GM18520 (cell line): ENCODE measurements at regions not wholly inside any gene's neighbourhood (a gene's known extent, or its start where the extent isn't known, plus 50 kb on each side); places are given as distances from the start of the nearest gene placed in this dataset.
"Not testable (repeated sequence)": the region's sequence is repeated elsewhere in the genome, so short reads cannot be mapped to it uniquely, and the experiment has no call there.

Experiments used
- ATAC-seq: cut with Tn5 transposase; IDR thresholded peaks from one replicate; pipeline ENCODE4 v1.9.1; 2021; ENCODE audit not compliant: unreplicated experiment

DNA sequence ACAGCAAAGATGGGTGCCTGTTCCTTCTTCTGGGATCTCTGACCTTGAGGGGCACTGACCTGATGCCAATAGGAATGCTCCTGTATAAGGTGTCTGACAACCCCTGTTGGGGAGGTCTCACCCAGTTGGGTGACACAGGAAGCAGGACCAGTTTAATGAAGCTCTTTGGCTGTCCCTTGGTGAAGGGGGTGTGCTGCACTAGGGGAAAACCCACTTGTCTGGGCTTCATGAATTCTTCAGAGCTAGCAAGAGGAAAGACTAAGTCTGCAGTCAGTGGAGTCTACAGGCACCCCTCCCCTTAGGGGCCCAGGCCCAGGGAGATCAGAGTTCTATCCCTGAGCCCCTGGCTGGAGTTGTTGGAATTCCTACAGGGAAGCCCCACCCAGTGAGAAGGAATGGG, 550.8 kb upstream of the CHAC2 start:
- no peak for ATAC-seq

DNA sequence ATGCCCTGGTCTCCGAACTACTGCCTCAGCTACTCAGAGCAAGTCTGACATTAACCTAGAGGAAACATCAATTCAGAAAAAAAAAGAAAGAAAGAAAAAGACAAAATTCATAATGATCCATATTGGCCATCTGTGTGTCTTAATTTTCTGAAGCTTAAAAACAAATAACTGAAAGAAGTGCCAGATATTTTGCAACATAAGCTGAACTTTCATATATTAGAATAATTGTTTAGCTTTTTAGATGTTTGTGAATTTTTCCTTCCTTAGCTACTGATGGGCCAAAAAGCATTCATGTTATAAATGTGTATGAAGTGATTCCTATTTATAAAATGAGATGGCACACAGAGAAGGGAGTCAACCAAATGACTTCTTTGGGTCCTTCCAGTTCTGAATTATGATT, 555.0 kb upstream of the CHAC2 start:
- ATAC-seq = no peak

DNA sequence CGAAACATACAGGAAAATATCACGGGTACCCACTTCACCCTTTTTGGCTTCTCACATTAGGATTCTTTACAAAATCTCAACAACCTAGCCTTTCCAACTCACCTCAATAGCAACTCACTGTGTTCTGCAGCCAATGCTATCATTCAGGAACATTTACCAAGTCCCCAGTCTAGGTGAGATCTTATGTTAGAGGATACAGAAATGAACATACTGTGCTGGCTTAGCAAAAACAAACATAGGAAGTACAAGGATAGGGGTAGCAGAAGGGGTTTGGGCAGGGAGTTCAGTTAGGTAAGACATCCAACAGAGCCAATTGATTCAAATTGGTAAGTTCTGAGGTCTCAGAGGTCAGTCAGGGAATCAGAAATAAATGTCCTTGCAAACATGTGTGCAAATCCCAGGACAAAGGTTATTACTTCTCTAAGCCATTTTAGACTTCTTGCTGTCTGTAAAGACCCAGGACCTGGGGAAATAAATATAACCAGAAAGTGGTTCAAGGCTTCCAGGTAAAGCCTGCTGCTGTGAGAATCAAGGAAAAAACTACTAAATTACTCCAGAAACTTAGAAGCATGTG, 556.3 kb upstream of the CHAC2 start:
- no peak for ATAC-seq

DNA sequence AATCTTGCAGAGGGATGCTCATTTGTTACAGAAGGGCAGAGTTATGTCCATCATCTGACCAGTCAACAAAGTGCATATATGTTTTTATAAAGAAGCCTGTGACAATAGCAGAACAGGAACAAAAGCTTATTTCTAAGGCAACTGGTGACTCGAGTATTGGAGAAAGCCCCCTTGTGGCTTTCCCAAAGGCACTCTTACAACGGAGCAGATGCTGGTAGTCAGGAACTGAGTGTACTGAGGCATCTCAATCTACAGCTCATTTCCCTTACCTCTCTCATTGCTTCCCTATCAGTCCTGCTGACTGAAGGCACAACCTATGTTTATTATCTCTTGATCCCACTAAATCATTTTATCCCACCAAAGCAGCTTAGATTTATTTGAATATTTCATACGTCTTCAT, 557.1 kb upstream of the CHAC2 start:
- no peak for ATAC-seq

DNA sequence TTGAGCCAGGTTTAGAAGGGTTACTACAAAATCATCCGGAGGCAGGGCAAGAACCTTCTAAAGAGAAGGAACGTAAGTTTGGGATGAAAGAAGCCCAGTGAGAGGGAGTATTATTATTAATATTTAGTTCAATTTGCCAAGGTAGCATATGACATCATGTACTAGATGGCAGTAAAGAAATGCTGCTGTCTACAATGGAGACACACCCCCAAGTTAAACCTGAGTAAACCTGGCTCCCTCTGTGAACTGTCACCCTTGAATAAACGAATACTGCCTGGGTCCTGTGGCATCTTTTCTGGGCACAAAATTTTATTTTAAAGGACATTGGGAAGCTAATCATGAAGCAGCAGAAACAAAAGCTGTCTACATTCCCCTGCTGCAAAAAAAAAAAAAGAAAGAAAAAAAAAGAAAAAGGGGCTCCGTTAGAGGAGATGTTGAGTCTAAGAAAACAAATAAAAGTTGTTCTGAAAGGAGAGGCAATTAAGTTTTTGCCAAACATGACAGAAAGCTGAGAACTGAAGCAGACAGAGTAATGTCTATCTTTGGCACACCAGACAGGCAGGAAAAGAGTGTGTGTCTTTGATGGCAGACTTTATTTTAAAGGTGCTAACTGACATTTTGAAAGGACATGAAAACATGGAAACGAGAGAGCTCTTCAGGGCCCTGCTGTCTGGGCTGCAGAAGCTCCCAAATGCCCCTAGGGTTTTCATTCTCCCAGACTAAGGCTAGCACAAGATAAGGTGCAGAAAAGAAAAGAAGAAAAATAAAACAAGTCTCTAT, 557.7 kb upstream of the CHAC2 start:
- ATAC-seq = no peak

DNA sequence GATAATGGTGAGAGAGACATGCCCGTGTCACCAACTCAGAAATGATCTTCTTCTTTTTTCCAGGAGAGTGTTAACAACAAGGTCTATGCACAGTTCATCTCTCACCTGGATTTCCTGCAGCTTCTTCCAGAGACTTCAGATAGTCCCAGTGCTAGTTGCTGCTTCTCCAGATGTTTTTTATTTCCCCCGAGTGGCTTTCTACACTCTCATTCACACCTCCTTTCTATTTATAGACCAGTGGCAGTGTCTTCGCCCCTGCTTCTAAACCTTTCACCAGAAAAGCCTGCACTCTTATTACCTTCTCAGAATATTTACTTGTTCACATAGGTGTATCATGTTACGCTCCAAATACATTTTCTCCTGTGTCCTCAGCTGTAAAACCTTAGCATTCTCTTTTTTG, 558.8 kb upstream of the CHAC2 start:
- ATAC-seq = no peak

DNA sequence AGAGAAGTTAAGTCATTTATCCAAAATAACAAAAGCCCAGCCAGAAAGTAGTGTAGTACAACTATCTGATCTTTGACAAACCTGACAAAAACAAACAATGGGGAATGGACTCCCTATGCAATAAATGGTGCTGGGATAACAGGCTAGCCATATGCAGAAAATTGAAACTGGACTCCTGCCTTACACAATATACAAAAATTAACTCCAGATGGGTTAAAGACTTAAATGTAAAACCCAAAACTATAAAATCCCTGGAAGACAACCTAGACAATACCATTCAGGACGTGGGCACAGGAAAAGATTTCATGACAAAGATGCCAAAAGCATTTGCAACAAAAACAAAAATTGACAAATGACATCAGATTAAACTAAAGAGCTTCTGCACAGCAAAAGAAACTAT, 561.4 kb upstream of the CHAC2 start:
- not testable (repeated sequence) for ATAC-seq

DNA sequence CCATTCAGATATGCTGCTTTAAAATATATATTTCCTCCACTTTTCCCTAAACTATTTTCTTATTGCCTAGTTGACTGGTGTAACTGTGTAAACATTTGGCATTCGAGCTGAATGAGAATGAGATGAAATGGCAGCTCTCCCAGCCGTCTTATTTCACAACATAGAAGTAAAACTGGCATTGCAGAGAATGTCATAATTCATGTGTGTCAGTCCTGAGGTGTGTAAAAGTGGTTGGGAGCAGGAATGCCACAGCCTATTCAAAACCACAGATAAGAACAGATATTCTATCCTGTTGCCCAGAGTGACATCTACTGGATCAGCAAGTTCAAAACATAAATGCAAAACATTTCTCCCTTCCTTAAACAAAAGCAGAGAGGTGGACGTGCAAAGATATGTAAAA, 565.5 kb upstream of the CHAC2 start:
- ATAC-seq = no peak

DNA sequence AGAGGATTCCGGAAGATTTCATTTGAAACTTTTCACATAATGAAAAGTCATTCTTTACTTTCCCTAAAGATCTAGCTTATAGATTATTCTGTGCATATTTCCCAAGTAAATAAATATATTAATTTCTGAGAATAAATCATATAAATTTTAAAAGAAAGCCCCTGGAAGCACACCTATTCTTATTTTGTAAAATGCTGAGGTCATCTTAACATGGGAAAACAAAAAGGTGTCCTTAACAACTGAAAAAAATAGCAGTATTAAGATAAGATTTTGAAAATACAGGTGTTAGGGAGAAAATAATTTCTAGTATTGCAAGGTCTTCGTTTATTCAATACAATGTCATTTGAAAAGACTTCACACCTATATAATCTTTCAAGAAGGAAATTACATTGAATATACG, 567.5 kb upstream of the CHAC2 start:
- no peak for ATAC-seq

DNA sequence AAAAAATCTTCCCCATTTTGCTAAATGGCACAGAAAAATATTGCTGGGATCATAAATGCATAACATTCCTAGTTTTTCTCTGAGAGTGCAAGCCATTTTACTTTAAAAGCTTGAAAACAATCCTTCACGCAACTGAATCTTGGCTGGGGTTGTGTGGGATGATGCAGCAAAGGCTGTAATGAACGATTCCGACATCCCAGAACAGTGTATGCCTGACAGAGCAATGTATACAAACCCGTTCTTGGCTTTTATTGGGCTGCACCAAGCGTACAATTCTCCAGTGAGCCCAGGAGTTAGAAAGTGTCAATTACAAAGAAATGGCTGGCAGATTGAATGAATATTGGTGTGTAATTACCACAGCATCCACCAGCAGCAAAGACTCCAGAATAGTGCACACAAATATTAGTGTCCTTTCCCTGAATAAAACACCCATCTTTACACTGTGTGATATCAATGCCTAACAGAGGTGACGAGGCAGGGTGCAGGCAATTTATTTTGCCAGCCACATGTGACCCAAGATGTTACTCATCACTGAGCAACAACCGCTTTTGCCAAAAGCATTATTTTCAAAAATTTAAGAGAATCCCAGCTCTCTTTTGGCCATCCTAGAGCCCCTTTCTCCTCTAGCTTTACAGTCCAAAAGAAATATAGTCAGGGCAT, 578.6 kb upstream of the CHAC2 start:
- ATAC-seq = no peak

DNA sequence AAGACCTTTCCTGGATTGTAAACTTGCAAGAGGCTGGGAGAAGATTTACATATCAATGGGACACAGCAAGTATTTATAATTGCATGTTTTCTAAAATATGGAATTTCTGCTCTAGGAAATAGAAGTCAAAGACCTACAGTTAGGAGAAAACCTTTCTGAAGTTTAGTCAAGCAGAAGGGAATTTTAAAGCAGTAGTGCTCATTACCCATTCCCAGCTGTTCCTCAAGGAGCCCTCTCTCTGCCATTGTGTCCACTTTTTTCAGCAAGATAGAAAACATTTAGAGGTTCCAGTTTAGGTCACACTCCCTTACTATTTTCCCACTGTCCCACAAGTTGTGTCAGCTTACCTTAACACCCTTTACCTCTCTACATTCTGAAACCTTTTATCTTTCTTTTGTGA, 584.0 kb upstream of the CHAC2 start:
- no peak for ATAC-seq

DNA sequence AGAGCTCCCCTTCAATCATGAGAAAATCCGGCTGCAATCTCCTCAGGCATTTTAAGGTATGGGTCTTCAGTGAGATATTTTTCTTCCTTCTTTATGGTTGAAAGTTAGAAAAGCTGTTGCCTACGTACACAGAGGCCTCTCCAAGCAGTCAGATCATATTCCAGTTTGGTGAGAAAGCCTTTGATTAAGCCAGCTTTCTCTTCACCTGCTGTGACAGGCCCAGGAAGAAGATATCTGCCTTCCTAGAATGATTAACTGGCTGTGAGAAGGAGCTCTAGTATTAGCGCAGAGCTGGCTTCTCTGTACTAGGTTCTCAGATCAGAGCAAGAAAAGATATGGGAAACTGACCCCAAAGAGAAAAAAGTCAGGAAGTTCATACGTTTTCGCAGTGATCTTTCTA, 585.0 kb upstream of the CHAC2 start:
- ATAC-seq = no peak

DNA sequence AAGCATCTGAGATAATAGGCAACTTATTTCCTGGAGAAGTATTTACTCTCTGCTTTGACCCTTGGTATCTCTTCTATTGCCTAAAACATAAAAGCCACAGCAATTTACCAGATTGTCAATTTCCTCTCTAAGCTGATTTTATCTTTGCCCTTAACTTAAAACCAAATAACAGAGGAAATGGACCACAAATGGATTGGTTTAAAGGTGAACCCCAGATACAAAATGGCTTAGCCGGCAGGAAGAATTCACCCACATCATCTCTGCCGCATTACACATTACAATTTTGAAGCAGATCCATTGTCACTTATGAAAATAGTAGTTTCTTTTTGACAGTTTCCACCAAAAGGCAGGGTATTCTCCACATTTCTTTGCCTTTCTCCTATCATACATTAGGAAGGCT, 585.8 kb upstream of the CHAC2 start:
- ATAC-seq = no peak

DNA sequence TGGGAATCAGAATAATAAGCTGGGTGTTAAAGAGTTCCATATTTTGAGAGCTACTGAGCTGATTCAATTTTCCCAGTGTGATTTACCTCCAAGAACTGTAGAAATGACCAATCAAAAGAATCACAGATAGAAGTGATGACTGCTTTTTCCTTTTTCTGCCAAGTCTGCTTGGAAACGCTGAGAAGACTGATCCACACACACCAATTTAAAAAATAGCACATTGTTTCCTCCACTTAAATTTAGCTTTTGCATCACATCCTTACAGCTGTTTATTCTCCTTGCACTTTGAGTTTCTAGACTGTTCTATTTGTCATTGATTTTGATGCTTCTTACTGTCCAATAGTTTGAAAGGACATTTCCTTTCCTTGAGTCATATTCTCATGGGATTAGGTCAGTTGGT, 590.3 kb upstream of the CHAC2 start:
- ATAC-seq = no peak

DNA sequence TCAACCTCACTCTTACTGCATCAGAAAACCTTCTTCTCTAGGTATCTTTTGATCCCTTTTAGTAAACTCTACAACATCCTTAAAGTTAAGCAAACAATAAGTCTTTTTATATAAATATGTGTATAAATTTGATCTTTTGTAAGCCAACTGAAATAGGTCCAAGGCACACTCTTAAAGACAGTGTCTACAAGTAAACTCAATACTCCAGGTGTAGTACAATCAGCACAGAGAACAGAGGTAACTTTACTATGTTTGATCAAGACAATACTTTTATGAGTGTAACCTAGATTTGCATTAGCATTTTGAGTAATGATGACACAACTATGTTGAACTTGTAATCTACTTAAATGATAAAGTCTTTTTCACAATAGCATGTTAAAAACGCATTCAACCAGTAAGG, 593.1 kb upstream of the CHAC2 start:
- ATAC-seq = no peak

DNA sequence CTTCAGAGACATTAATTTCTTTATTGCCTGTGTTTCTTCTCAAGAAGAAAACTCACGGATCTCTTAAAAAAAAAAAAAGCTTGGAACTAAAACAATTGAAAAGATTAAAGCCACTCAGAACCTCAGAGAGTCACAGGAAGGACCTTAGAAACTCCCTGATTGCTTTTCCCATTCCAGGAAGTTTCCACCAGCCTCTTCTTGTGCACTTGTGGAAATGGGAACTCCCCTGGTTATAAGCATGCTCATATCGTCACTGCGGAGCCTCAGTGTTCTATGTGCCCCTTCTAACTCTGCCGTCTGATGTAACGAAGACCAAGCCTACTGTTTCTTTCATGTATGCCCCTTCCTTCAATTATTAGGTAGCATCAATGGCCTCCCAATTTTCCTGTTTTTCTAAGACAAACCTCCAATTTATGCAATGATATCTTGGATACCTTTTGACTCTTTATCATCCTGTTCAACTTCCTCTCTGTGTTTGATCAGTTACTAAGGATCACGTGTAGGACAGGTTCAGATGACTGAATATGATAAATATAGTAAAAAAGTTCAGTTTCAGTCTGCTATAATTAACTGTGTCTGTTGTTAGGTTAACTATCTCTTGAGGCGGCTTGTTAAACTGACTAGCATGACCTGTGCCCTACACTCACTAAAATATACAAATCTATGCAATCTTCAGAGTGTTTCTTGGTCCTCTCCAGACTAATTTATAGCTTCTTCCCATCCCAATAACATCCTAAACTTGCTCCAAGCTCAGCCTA, 593.7 kb upstream of the CHAC2 start:
- no peak for ATAC-seq

DNA sequence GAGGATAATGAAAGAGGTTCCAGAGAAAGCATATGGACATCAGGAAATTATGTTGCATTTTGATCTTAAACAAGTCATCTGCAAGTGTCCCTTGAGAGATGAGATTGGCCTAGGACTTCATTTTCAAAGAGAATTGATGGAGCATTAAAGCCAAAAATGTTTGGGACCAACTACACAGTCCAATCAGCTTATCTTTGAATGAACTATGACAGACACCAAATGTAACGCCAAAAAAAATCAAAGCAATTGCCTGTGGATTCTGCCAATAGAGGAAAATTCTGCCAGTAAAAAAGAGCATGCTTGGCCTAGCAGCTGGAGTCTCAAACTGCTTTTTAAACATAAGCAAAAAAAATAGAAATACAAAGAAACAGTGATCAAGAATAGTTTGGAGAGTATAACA, 594.5 kb upstream of the CHAC2 start:
- no peak for ATAC-seq

DNA sequence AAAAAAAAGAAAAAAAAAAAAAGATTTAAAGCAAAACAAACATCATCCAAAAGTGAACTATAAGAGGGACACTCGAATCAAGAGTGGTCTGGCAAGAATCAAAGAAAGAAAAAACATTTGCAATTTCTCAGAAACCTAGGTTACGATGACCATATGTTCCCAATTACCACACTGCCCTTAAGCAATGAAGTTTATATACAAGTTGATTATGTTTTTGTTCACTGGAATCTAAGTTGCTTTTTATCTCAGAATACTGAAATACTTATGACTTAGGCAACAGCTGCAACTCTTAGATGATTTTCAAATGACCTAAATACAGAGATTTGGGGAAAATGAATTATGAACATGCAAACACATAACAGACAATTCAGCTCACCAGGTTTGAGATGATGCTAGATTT, 597.1 kb upstream of the CHAC2 start:
- ATAC-seq = no peak

DNA sequence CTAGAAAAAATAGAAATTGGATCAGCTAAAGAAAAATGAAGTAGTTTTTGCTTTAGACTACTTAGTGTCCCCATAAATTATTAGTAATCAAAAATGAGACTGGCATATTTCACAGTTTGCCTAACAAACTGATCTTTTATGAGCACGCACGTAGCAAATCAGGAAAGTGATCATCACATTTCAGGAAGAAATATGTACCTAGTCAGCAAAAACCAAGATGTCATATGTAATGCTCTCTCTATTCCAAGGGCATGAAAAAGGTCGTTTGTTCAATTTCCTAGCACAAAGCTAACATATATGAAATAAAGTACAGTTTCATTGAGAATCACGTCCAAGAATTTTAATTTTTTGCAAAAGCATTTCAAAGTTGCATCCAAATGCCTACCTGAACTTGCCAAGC, 600.4 kb upstream of the CHAC2 start:
- ATAC-seq = no peak

DNA sequence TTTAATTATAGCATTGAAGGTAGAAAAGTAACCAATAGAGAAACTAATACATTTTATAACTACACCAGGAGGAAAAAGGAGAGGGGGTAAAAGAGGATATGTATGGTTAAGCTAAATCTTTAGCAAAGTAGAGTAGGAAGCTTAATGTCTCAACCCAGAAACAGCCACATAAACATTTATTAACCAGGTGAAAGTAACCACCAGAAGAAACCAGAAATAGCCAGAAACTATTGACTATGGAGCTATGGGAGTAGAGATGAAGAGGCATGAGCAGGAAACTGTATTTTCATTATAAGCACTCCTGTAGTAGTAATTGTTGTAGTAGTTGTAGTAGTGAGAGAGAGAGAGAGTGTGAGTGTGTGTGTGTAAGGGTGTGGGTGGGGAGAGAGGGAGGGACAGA, 617.5 kb upstream of the CHAC2 start:
- no peak for ATAC-seq

DNA sequence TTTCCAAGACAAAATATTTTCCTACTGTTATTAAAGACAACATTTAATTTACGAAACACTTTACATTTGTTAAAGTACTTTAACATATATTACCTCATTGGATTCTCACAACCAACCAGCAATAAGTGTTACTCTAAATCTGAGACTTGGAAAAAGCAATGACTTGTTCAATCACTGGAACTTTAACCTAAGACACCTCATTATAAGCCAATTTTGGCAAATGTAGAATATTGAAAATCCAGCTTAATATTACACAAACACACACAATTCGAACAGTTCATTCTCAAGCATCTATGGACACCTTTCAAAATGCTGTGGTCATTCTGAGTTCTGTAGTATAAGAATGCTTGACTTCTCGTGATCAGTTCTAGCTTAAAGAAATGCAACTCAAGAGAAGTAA, 619.4 kb upstream of the CHAC2 start:
- no peak for ATAC-seq

DNA sequence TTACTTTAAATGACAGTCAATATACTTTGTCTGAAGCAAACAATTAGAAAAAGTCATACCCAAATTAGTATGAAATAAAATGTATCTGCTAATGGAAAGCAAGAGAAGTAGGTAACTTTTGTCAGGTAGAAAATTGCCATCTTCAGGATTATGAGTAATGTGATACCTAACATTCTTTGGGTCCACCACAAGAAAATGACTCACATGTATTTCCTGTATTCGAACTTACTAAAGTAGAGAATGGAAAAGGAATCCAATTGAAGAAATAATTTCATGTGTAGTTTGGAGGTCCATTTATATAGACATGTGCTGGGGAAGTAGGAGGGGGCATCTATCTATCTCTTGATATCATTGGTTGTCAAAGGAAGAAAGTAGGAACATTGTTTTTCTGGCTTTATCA, 636.2 kb upstream of the CHAC2 start:
- ATAC-seq = no peak
